ENCODE measurements at regions not wholly inside any gene's neighbourhood (a gene's known extent, or its start where the extent isn't known, plus 50 kb on each side); places are given as distances from the start of the nearest gene placed in this dataset.

DNA sequence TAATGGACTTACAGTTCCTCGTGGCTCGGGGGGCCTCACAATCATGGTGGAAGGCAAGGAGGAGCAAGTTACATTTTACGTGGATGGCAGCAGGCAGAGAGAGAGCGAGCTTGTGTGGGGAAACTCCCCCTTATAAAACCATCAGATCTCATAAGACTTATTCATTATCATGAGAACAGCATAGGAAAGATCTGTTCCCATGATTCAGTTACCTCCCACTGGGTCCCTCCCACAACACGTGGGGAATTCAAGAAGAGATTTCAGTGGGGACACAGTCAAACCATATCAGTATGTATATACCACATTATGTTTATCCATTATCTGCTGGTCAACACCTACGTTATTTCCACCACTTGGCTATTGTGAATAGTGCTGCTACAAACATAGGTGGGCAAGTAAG lies 352.3 kb upstream of the B3GALT2 start:
- DNase-seq (ENCODE audit: extremely low spot score), result no peak
- ChIA-PET POLR2A (no interaction called here), CTCF (no interaction called here)
- TF ChIP-seq, protein P1, sequence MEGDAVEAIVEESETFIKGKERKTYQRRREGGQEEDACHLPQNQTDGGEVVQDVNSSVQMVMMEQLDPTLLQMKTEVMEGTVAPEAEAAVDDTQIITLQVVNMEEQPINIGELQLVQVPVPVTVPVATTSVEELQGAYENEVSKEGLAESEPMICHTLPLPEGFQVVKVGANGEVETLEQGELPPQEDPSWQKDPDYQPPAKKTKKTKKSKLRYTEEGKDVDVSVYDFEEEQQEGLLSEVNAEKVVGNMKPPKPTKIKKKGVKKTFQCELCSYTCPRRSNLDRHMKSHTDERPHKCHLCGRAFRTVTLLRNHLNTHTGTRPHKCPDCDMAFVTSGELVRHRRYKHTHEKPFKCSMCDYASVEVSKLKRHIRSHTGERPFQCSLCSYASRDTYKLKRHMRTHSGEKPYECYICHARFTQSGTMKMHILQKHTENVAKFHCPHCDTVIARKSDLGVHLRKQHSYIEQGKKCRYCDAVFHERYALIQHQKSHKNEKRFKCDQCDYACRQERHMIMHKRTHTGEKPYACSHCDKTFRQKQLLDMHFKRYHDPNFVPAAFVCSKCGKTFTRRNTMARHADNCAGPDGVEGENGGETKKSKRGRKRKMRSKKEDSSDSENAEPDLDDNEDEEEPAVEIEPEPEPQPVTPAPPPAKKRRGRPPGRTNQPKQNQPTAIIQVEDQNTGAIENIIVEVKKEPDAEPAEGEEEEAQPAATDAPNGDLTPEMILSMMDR (IDR thresholded peaks at IDR 0.05; ENCODE audit: control extremely low read depth, extremely low read depth, low read depth, missing control alignments), result no peak

GRCh38 chr1:193538003-193538354 lies 351.6 kb upstream of the B3GALT2 start:
- POLR2A ChIA-PET, result no interaction called here
- TF ChIP-seq, protein P1 (IDR thresholded peaks at IDR 0.05; ENCODE audit: control extremely low read depth, extremely low read depth, low read depth, missing control alignments), result no peak
- CTCF ChIA-PET, result no interaction called here
- no peak for DNase-seq (ENCODE audit: extremely low spot score)

DNA sequence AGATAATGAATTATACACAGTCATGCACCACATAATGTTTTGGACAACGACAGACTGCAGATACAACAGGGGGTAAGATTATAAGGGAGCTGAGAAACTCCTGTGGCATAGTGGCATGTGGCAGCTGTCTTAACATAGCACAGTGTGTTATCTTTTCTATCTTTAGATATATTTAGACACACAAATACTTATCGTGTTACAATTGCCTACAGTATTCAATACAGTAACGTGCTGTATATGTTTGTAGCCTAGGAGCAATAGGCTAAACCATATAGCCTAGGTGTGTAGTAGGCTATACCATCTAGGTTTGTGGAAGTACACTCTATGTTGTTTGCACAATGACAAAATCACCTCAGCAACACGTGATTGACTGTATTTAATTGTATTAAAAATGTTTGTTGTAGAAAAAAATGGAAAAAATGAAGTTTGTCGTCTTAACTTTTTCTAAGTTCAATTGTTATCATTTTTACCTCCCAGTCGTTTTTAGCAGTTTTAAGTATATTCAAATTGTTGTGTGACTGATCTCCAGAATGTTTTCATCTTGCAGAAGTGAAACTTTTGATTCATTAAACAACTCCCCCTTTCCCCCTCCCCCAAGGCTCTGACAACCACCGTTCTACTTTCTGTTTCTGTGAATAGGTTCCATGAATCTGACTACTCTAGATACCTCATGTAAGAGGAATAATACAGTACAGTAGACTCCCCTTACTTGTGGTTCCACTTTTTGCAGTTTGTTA lies 351.0 kb upstream of the B3GALT2 start:
- ChIA-PET CTCF (no interaction called here), POLR2A (no interaction called here)
- DNase-seq (ENCODE audit: extremely low spot score), result peak; percentile 31
- TF ChIP-seq, protein P1 (IDR thresholded peaks at IDR 0.05; ENCODE audit: control extremely low read depth, extremely low read depth, low read depth, missing control alignments), result no peak

DNA sequence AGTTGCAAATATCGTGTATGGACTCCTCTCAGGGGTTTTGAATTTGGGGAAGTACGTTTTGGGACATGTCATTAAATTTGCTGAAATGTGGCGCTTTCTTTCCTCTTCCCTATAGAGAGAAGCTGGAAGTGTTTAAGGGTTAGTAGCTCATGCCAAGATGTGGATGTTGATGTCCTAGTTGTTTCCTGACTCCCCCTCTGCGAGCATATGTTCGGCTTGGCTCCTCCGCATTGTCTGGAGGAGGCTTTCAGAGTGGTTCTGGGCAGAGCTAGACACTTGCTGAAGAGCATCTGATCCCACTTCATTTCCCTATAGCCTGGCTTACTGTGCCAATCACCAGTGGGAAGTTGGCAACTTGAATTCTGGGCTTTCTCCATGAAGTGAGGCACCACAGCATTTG lies 347.4 kb upstream of the B3GALT2 start:
- ChIA-PET CTCF (interaction anchor here (1.5 to 2.2 kb wide), 2 partner anchors 9 to 29 kb away, joined by 3 to 12 read pairs; no protein-coding TSS in a partner anchor), POLR2A (no interaction called here)
- TF ChIP-seq, protein P1 (IDR thresholded peaks at IDR 0.05; ENCODE audit: control extremely low read depth, extremely low read depth, low read depth, missing control alignments), result no peak
- DNase-seq (ENCODE audit: extremely low spot score), result no peak

DNA sequence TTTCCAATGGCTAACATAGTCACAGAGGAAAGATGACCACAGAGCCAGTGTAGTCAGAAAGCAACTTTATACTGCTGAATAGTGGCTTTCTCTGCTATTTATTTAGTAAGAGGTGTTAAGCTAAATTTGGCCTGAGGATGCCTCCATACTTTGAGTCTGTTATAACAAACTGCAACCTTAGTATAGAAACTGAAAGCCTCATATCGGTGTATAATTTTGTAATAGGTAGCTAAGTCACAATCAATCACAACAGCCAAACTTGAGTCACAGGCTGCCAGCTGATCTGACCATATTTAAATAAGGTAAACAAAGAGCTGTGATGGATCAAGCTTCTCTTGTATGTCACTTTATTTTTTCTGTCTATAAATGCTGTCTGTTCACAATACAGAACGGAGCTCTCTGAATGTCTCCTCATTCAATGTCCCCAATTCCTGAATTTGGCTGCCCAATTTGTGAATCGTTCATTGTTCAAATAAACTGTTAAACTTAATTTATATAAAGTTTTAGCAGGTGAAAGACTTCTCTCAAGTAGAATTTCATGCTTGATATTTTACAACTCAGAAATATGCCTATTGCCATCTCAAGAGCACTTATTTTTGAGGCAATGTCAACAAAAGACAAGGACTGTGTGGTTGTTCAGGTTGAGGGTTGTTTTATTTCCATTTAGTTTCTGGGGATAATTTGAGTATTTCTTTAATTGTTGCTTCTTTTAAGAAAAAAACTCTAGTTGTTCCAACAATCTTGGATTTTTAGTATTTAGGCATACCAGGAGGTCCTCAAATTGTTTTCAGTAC lies 339.7 kb upstream of the B3GALT2 start:
- DNase-seq (ENCODE audit: extremely low spot score), result no peak
- TF ChIP-seq, protein P1 (IDR thresholded peaks at IDR 0.05; ENCODE audit: control extremely low read depth, extremely low read depth, low read depth, missing control alignments), result no peak
- ChIA-PET CTCF (interaction anchor here (1.4 to 2.2 kb wide), 4 partner anchors 8 to 22 kb away, joined by 3 to 12 read pairs (median 4); no protein-coding TSS in a partner anchor), POLR2A (no interaction called here)

DNA sequence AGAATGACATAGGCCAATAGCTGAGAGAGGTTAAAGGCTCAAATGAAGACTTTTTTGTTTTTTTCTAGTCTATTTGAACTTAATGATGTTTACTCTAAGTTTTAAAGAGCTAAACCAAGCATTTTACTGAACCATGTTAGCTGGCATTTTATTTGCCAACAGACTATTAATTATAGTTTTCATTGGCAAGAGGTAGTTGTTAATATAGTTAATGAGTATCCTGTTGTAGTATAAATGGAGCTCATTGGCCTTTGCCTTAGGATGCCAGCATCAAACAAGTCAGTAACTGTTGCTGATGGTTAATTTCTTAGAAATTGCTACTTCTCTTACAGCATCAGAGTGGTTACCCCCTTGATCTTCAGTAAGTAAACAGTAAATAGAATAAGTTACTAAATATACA lies 339.0 kb upstream of the B3GALT2 start:
- POLR2A ChIA-PET, result no interaction called here
- no peak for DNase-seq (ENCODE audit: extremely low spot score)
- TF ChIP-seq, protein P1 (IDR thresholded peaks at IDR 0.05; ENCODE audit: control extremely low read depth, extremely low read depth, low read depth, missing control alignments), result no peak
- CTCF ChIA-PET, result interaction anchor here (1.4 to 2.2 kb wide), 5 partner anchors 8 to 244 kb away, joined by 3 to 12 read pairs (median 3); no protein-coding TSS in a partner anchor

Measured in GM10248 (cell line).